ENCODE measurements at regions not wholly inside any gene's neighbourhood (a gene's known extent, or its start where the extent isn't known, plus 50 kb on each side); places are given as distances from the start of the nearest gene placed in this dataset.
"Not testable (repeated sequence)": the region's sequence is repeated elsewhere in the genome, so short reads cannot be mapped to it uniquely, and the experiment has no call there.

- peaks cover 0 to 2% (median 0%) of the 10 kb centered on the region in 9 donors for H3K9me3 Mint-ChIP-seq
Measured at GRCh38 chr3:59178698-59179097, 128.9 kb upstream of the CFAP20DC start.

GRCh38 chr3:59171491-59171890, 121.7 kb upstream of the CFAP20DC start:
- no peak for ATAC-seq
- POLR2A ChIA-PET: no interaction called here
- H3K9me3 Mint-ChIP-seq: peaks cover 0 to 3% (median 0%) of the 10 kb centered on the region in 9 donors

More at GRCh38 chr3:59178698-59179097, 128.9 kb upstream of the CFAP20DC start:
- peaks cover 7 to 22% (median 11%) of the 10 kb centered on the region in 5 donors for H3K27me3 Mint-ChIP-seq
- no peak for DNase-seq
- peaks cover 0 to 3% (median 0%) of the 10 kb centered on the region in 4 donors for H3K4me1 Mint-ChIP-seq
- peaks cover 0 to 4% (median 0%) of the 10 kb centered on the region in 3 donors for H3K36me3 Mint-ChIP-seq
- ATAC-seq: no peak
- POLR2A ChIA-PET: no interaction called here
- no peak overlapping the region for H3K27ac Mint-ChIP-seq
- H3K4me3 Mint-ChIP-seq: no peak overlapping the region

GRCh38 chr3:59170166-59170565, 120.3 kb upstream of the CFAP20DC start:
- DNase-seq, POLR2A ChIA-PET, H3K9me3 Mint-ChIP-seq, H3K27me3 Mint-ChIP-seq, H3K4me1 Mint-ChIP-seq, H3K36me3 Mint-ChIP-seq, H3K27ac Mint-ChIP-seq, ATAC-seq, H3K4me3 Mint-ChIP-seq: not testable (repeated sequence)

More at GRCh38 chr3:59171491-59171890, 121.7 kb upstream of the CFAP20DC start:
- peaks cover 0 to 4% (median 0%) of the 10 kb centered on the region in 5 donors for H3K27me3 Mint-ChIP-seq
- H3K36me3 Mint-ChIP-seq: no peaks in the 10 kb centered on the region
- H3K27ac Mint-ChIP-seq: no peak overlapping the region
- H3K4me1 Mint-ChIP-seq: peaks cover 0 to 3% (median 0%) of the 10 kb centered on the region in 4 donors
- no peak for DNase-seq
- no peak overlapping the region for H3K4me3 Mint-ChIP-seq

GRCh38 chr3:59167756-59168155, 117.9 kb upstream of the CFAP20DC start:
- H3K9me3 Mint-ChIP-seq: peaks cover 0 to 3% (median 0%) of the 10 kb centered on the region in 9 donors
- POLR2A ChIA-PET: no interaction called here
- DNase-seq (no peak), ATAC-seq (no peak)
- H3K4me1 Mint-ChIP-seq: no peaks in the 10 kb centered on the region
- H3K4me3 Mint-ChIP-seq: no peak overlapping the region
- no peaks in the 10 kb centered on the region for H3K27me3 Mint-ChIP-seq
- no peaks in the 10 kb centered on the region for H3K36me3 Mint-ChIP-seq
- no peak overlapping the region for H3K27ac Mint-ChIP-seq

- no peak for ATAC-seq
- no peaks in the 10 kb centered on the region for H3K36me3 Mint-ChIP-seq
- H3K27me3 Mint-ChIP-seq: peaks cover 0 to 8% (median 0%) of the 10 kb centered on the region in 5 donors
- no peaks in the 10 kb centered on the region for H3K9me3 Mint-ChIP-seq
- POLR2A ChIA-PET: no interaction called here
- H3K4me1 Mint-ChIP-seq: no peaks in the 10 kb centered on the region
- DNase-seq: no peak
- no peak overlapping the region for H3K27ac Mint-ChIP-seq
- no peak overlapping the region for H3K4me3 Mint-ChIP-seq
Measured at GRCh38 chr3:59163953-59164352, 114.1 kb upstream of the CFAP20DC start.

- ATAC-seq (no peak), DNase-seq (no peak)
- no peaks in the 10 kb centered on the region for H3K9me3 Mint-ChIP-seq
- H3K27ac Mint-ChIP-seq: no peak overlapping the region
- peaks cover 0 to 8% (median 2%) of the 10 kb centered on the region in 5 donors for H3K27me3 Mint-ChIP-seq
- H3K4me1 Mint-ChIP-seq: no peaks in the 10 kb centered on the region
- peaks cover 0 to 3% (median 0%) of the 10 kb centered on the region in 3 donors for H3K36me3 Mint-ChIP-seq
- H3K4me3 Mint-ChIP-seq: no peak overlapping the region
- POLR2A ChIA-PET: no interaction called here
Measured at GRCh38 chr3:59161048-59161447, 111.2 kb upstream of the CFAP20DC start.

GRCh38 chr3:59160133-59160746, 110.4 kb upstream of the CFAP20DC start:
- ATAC-seq (no peak), DNase-seq (no peak)
- H3K27me3 Mint-ChIP-seq: peaks cover 0 to 8% (median 2%) of the 10 kb centered on the region in 5 donors
- H3K4me3 Mint-ChIP-seq: no peak overlapping the region
- H3K36me3 Mint-ChIP-seq: peaks cover 0 to 3% (median 0%) of the 10 kb centered on the region in 3 donors
- no peak overlapping the region for H3K27ac Mint-ChIP-seq
- no peaks in the 10 kb centered on the region for H3K4me1 Mint-ChIP-seq
- no peaks in the 10 kb centered on the region for H3K9me3 Mint-ChIP-seq
- POLR2A ChIA-PET: no interaction called here

- Mint-ChIP-seq H3K27me3 (peaks cover 6 to 27% (median 15%) of the 10 kb centered on the region in 5 donors), H3K36me3 (peaks cover 0 to 22% (median 3%) of the 10 kb centered on the region in 3 donors), H3K4me1 (no peaks in the 10 kb centered on the region), H3K27ac (no peak overlapping the region), H3K9me3 (peaks cover 4 to 24% (median 10%) of the 10 kb centered on the region in 9 donors), H3K4me3 (no peak overlapping the region)
- POLR2A ChIA-PET: no interaction called here
- no peak for DNase-seq
- no peak for ATAC-seq
Measured at GRCh38 chr3:59153648-59154047, 103.8 kb upstream of the CFAP20DC start.

- Mint-ChIP-seq H3K4me3 (no peak overlapping the region), H3K4me1 (no peaks in the 10 kb centered on the region), H3K27ac (no peak overlapping the region), H3K27me3 (peaks cover 6 to 27% (median 14%) of the 10 kb centered on the region in 5 donors), H3K9me3 (peaks cover 4 to 31% (median 13%) of the 10 kb centered on the region in 9 donors), H3K36me3 (peaks cover 0 to 23% (median 3%) of the 10 kb centered on the region in 3 donors)
- ATAC-seq: no peak
- POLR2A ChIA-PET: no interaction called here
- no peak for DNase-seq
Measured at GRCh38 chr3:59152943-59153342, 103.1 kb upstream of the CFAP20DC start.

GRCh38 chr3:59150039-59150438, 100.2 kb upstream of the CFAP20DC start:
- no peak overlapping the region for H3K27ac Mint-ChIP-seq

GRCh38 chr3:59149166-59149565, 99.3 kb upstream of the CFAP20DC start:
- H3K9me3 Mint-ChIP-seq: peaks cover 11 to 44% (median 21%) of the 10 kb centered on the region in 9 donors

More at GRCh38 chr3:59150039-59150438, 100.2 kb upstream of the CFAP20DC start:
- H3K36me3 Mint-ChIP-seq: peaks cover 0 to 29% (median 0%) of the 10 kb centered on the region in 3 donors
- peaks cover 11 to 44% (median 21%) of the 10 kb centered on the region in 9 donors for H3K9me3 Mint-ChIP-seq
- no peak for DNase-seq
- ATAC-seq: no peak
- POLR2A ChIA-PET: no interaction called here
- H3K27me3 Mint-ChIP-seq: peaks cover 4 to 27% (median 15%) of the 10 kb centered on the region in 5 donors
- H3K4me1 Mint-ChIP-seq: no peaks in the 10 kb centered on the region
- H3K4me3 Mint-ChIP-seq: no peak overlapping the region

GRCh38 chr3:59143447-59143846, 93.6 kb upstream of the CFAP20DC start:
- no peak overlapping the region for H3K27ac Mint-ChIP-seq
- POLR2A ChIA-PET: no interaction called here
- no peak for DNase-seq
- H3K9me3 Mint-ChIP-seq: peaks cover 0 to 19% (median 7%) of the 10 kb centered on the region in 9 donors
- peaks cover 0 to 8% (median 0%) of the 10 kb centered on the region in 3 donors for H3K36me3 Mint-ChIP-seq
- ATAC-seq: no peak
- H3K27me3 Mint-ChIP-seq: peaks cover 0 to 5% (median 3%) of the 10 kb centered on the region in 5 donors
- H3K4me1 Mint-ChIP-seq: no peaks in the 10 kb centered on the region
- no peak overlapping the region for H3K4me3 Mint-ChIP-seq

More at GRCh38 chr3:59149166-59149565, 99.3 kb upstream of the CFAP20DC start:
- Mint-ChIP-seq H3K27me3 (peaks cover 4 to 27% (median 15%) of the 10 kb centered on the region in 5 donors), H3K27ac (no peak overlapping the region), H3K4me1 (no peaks in the 10 kb centered on the region), H3K36me3 (peaks cover 0 to 29% (median 0%) of the 10 kb centered on the region in 3 donors), H3K4me3 (no peak overlapping the region)
- DNase-seq (no peak), ATAC-seq (no peak)
- POLR2A ChIA-PET: no interaction called here

- H3K27ac Mint-ChIP-seq: no peak overlapping the region
- H3K4me3 Mint-ChIP-seq: no peak overlapping the region
- H3K27me3 Mint-ChIP-seq: peaks cover 0 to 5% (median 0%) of the 10 kb centered on the region in 5 donors
- DNase-seq: no peak
- H3K36me3 Mint-ChIP-seq: peaks cover 0 to 2% (median 0%) of the 10 kb centered on the region in 3 donors
- H3K4me1 Mint-ChIP-seq: no peaks in the 10 kb centered on the region
- H3K9me3 Mint-ChIP-seq: peaks cover 0 to 10% (median 4%) of the 10 kb centered on the region in 9 donors
- ATAC-seq: no peak
- POLR2A ChIA-PET: no interaction called here
Measured at GRCh38 chr3:59142556-59142955, 92.7 kb upstream of the CFAP20DC start.
